ENCODE measurements at regions not wholly inside any gene's neighbourhood (a gene's known extent, or its start where the extent isn't known, plus 50 kb on each side); places are given as distances from the start of the nearest gene placed in this dataset.

GRCh38 chr15:31598620-31599019 is 272.0 kb downstream of the KLF13 start:
- H3K27me3 Mint-ChIP-seq (ENCODE audit: unreplicated experiment): peaks cover 6% of the 10 kb centered on the region
- H3K4me3 Mint-ChIP-seq (ENCODE audit: unreplicated experiment): no peak overlapping the region
- H3K9me3 Mint-ChIP-seq (ENCODE audit: unreplicated experiment): peaks cover 6% of the 10 kb centered on the region
- H3K27ac Mint-ChIP-seq (ENCODE audit: unreplicated experiment): no peak overlapping the region
- no peak for DNase-seq (ENCODE audit: extremely low spot score, unreplicated experiment)
- no peaks in the 10 kb centered on the region for H3K4me1 Mint-ChIP-seq (ENCODE audit: unreplicated experiment)
- no peaks in the 10 kb centered on the region for H3K36me3 Mint-ChIP-seq (ENCODE audit: unreplicated experiment)
- TF ChIP-seq CTCF (IDR thresholded peaks at IDR 0.05): no peak

- DNase-seq (ENCODE audit: extremely low spot score, unreplicated experiment): no peak
- no peak for TF ChIP-seq CTCF (IDR thresholded peaks at IDR 0.05)
- Mint-ChIP-seq H3K4me3 (ENCODE audit: unreplicated experiment) (no peak overlapping the region), H3K36me3 (ENCODE audit: unreplicated experiment) (no peaks in the 10 kb centered on the region), H3K27me3 (ENCODE audit: unreplicated experiment) (peaks cover 6% of the 10 kb centered on the region), H3K4me1 (ENCODE audit: unreplicated experiment) (peaks cover 3% of the 10 kb centered on the region), H3K9me3 (ENCODE audit: unreplicated experiment) (peaks cover 6% of the 10 kb centered on the region), H3K27ac (ENCODE audit: unreplicated experiment) (no peak overlapping the region)
Measured at GRCh38 chr15:31605467-31605931, 278.9 kb downstream of the KLF13 start.

GRCh38 chr15:31606194-31606669 is 279.6 kb downstream of the KLF13 start:
- no peak overlapping the region for H3K27ac Mint-ChIP-seq (ENCODE audit: unreplicated experiment)
- H3K4me1 Mint-ChIP-seq (ENCODE audit: unreplicated experiment): peaks cover 3% of the 10 kb centered on the region
- H3K9me3 Mint-ChIP-seq (ENCODE audit: unreplicated experiment): peaks cover 10% of the 10 kb centered on the region
- H3K4me3 Mint-ChIP-seq (ENCODE audit: unreplicated experiment): no peak overlapping the region
- DNase-seq (ENCODE audit: extremely low spot score, unreplicated experiment): no peak
- H3K36me3 Mint-ChIP-seq (ENCODE audit: unreplicated experiment): no peaks in the 10 kb centered on the region
- no peak for TF ChIP-seq CTCF (IDR thresholded peaks at IDR 0.05)
- peaks cover 6% of the 10 kb centered on the region for H3K27me3 Mint-ChIP-seq (ENCODE audit: unreplicated experiment)

GRCh38 chr15:31606931-31607497 is 280.4 kb downstream of the KLF13 start:
- H3K9me3 Mint-ChIP-seq (ENCODE audit: unreplicated experiment): peaks cover 13% of the 10 kb centered on the region
- TF ChIP-seq CTCF (IDR thresholded peaks at IDR 0.05): no peak
- H3K27ac Mint-ChIP-seq (ENCODE audit: unreplicated experiment): no peak overlapping the region
- H3K36me3 Mint-ChIP-seq (ENCODE audit: unreplicated experiment): no peaks in the 10 kb centered on the region
- peaks cover 3% of the 10 kb centered on the region for H3K4me1 Mint-ChIP-seq (ENCODE audit: unreplicated experiment)
- DNase-seq (ENCODE audit: extremely low spot score, unreplicated experiment): no peak
- no peak overlapping the region for H3K4me3 Mint-ChIP-seq (ENCODE audit: unreplicated experiment)
- H3K27me3 Mint-ChIP-seq (ENCODE audit: unreplicated experiment): peaks cover 6% of the 10 kb centered on the region

GRCh38 chr15:31607656-31608055 is 281.0 kb downstream of the KLF13 start:
- H3K27ac Mint-ChIP-seq (ENCODE audit: unreplicated experiment): no peak overlapping the region
- H3K9me3 Mint-ChIP-seq (ENCODE audit: unreplicated experiment): peaks cover 17% of the 10 kb centered on the region
- H3K4me1 Mint-ChIP-seq (ENCODE audit: unreplicated experiment): peaks cover 3% of the 10 kb centered on the region
- no peaks in the 10 kb centered on the region for H3K36me3 Mint-ChIP-seq (ENCODE audit: unreplicated experiment)
- no peak for TF ChIP-seq CTCF (IDR thresholded peaks at IDR 0.05)
- peaks cover 6% of the 10 kb centered on the region for H3K27me3 Mint-ChIP-seq (ENCODE audit: unreplicated experiment)
- no peak overlapping the region for H3K4me3 Mint-ChIP-seq (ENCODE audit: unreplicated experiment)
- no peak for DNase-seq (ENCODE audit: extremely low spot score, unreplicated experiment)
